NCI-H1092 treated with DMSO at 0.1 percent for 48 hours (cell line): ENCODE measurements at regions not wholly inside any gene's neighbourhood (a gene's known extent, or its start where the extent isn't known, plus 50 kb on each side); places are given as distances from the start of the nearest gene placed in this dataset.
"Not testable (repeated sequence)": the region's sequence is repeated elsewhere in the genome, so short reads cannot be mapped to it uniquely, and the experiment has no call there.

Source experiments
- DNase-seq: peaks from one replicate; lab custom pipeline; 2025; lab: John Stamatoyannopoulos, UW

GRCh38 chr3:159455741-159456181 is 532.9 kb upstream of the IL12A start:
- DNase-seq = no peak

- no peak for DNase-seq
Measured at GRCh38 chr3:159458010-159458409, 530.6 kb upstream of the IL12A start.

GRCh38 chr3:159458982-159459381 is 529.7 kb upstream of the IL12A start:
- DNase-seq = no peak

- DNase-seq = no peak
Measured at GRCh38 chr3:159472611-159473010, 516.0 kb upstream of the IL12A start.

GRCh38 chr3:159473206-159473605 is 515.4 kb upstream of the IL12A start:
- no peak for DNase-seq

DNA sequence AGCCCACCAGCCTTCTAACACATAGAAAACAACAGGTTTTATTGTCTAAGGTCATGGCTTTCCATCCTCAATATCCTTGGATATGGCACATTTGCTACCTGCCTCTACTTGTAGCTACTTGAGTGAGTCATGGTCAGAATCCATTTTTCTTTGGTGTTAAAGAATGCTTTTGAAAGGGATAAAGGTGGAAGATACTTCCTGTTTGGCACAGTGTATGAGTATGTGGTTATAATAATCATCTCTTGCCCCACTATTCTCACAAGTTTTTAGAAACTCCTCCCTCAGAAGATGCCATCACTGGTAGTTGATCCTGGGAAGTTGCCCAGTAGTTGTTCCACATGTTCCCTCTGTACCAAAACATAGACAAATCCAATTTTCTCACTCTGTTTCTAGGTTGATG is 508.6 kb upstream of the IL12A start:
- no peak for DNase-seq

DNA sequence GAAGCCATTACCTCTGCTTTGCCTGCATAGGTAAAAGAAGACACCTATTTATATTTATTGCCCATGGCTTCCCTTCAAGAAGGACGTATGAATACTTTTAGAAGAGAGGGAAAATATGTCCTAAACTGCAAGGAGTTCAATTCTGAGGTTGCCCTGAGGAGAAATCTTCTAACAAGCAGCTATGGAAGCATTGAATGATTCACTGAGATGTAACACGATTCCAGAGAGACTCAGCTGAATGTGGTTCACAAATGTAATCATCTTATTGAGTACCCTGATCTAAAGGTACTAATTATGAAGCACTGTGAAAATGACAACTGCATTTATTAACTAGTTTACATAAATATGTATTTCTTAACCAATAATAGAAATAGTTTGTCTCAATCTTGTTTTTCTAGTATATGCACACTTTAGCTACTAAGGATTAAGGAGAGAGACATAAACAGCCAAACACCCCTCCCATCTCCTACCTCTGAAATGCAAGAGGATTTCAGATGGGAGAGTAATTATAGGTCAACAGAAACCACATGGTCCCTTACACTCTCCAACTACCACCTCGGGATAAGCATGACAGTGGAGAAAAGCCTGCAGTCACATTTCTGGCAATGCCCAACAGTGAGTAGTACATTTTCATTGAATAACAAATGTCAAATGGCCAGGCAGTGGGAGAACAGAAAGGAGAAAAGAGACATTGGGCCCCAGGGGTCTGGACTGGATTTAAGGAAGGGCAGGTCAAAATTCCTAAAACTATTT is 506.2 kb upstream of the IL12A start:
- DNase-seq = no peak

GRCh38 chr3:159482994-159483367 is 505.7 kb upstream of the IL12A start:
- no peak for DNase-seq

DNA sequence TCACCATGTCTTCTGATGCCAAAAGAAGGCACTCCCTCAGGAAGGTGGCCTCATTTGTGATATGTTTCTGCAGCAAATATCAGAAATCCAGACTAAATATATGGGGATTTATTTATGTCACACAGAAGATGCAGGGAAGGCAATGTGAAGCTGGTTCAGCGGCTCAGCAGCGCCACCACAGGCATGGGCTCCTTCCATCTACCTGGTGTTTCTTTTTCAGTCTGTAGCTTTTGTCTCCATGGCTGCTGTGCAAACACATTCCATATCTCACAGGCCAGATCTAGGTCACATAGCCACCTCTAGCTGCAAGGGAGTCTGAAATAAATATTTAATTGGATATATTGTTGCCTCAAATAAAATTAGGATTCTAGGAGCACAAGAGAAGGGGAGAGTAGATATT is 502.1 kb upstream of the IL12A start:
- no peak for DNase-seq

DNA sequence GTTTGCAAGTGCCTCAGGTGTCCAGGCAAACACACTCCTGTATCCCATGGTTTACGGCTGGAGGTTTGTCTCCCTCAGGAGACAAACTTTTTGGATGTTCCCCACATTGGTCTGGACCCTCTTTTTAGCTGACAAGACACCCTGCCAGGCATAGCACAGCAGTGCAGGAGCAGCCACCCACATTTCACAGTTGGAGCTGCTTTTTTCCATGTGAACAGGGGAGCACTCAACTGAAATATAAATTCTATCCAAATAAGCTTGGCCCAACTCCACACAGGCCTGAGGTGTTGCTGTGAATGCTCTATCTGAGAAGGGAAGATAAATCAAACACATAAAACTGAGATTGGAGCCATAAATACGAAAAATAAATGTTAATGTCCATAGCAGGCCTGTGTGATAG is 501.3 kb upstream of the IL12A start:
- DNase-seq = no peak

DNA sequence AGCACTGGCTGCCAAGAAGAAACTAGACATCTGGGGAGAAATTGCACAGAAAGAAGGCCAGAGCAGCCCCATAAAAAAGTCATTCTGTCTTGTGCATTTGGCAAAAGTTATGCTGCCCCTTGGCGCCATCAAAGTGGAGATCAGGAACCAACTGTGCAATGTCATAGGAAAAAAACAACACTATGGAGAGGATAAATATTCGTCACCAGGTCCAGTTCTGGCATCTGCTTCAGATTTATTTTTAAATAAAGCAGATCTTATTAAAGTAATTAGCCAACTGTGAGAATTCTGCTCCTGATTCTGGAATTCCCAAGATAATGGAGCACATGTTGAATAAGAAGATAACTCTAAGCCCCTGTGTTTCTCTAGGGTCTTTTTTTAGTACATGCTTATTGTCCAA is 500.0 kb upstream of the IL12A start:
- DNase-seq = no peak

DNA sequence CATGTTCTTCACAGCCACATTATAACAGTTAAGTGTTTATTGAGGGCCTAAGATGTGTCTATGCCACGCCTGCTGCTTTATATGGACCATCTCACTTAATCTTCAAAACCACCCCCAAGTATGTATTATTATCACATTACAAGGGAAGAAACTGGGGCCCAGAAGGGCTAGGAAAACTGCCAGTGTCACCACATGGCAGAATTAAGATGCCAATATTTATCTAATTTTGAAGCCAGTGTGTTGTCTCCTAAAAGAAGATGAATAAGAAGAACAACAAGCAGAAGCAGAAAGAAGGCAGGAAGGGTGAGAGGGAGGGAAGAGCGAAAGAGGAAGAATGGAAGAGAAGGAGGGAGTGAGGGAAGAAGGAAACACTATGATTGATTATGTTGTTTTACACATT is 491.3 kb upstream of the IL12A start:
- DNase-seq = no peak

- DNase-seq = no peak
Measured at GRCh38 chr3:159499031-159499793, 489.4 kb upstream of the IL12A start.

DNA sequence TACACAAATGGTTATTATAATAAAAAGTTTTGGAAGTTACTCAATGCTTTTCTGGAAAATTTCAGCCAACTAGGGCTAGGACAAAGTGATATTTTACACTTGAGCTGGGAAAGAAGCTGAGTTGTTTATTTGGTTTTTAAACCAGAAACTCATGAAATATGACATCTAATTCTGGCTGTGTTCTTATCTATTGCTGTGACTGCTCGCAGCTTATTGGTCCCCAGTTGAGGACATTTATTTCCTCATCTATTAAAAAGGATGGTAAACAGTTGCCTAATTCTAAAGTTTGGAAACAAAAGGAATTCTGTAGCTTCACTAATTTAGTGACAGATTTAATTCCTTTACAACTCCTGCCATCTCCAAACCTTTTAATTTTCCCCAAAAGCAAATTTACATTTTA is 487.6 kb upstream of the IL12A start:
- no peak for DNase-seq

GRCh38 chr3:159502986-159503385 is 485.6 kb upstream of the IL12A start:
- no peak for DNase-seq

DNA sequence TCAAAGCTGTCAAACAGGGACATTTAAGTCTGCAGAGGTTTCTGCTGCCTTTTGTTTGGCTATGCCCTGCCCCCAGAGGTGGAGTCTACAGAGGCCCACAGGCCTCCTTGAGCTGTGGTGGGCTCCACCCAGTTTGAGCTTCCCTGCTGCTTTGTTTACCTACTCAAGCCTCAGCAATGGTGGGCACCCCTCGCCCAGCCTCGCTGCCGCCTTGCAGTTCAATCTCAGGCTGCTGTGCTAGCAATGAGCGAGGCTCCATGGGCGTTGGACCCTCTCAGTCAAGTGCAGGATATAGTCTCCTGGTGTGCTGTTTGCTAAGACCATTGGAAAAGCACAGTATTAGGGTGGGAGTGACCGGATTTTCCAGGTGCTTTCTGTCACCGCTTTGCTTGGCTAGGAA is 477.6 kb upstream of the IL12A start:
- DNase-seq = not testable (repeated sequence)

DNA sequence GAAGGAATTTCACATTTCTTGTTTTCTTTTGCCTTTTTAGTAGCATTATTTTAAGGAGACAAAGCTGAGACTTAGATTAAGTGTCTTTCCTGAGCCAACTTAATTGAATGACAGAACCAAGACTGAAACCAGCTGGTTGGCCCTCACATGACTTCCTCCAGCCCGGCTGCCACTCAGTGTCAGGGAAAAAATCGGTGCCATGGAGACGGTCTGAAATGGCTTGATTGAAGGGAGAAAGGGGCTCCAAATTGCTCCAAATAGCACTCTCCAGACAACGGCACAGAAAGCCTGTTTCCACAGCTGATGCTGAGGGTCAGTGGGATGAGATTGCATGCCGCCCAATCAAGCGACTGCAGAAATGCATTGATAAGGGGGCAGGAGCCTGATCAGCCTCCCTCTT is 475.2 kb upstream of the IL12A start:
- DNase-seq = no peak

DNA sequence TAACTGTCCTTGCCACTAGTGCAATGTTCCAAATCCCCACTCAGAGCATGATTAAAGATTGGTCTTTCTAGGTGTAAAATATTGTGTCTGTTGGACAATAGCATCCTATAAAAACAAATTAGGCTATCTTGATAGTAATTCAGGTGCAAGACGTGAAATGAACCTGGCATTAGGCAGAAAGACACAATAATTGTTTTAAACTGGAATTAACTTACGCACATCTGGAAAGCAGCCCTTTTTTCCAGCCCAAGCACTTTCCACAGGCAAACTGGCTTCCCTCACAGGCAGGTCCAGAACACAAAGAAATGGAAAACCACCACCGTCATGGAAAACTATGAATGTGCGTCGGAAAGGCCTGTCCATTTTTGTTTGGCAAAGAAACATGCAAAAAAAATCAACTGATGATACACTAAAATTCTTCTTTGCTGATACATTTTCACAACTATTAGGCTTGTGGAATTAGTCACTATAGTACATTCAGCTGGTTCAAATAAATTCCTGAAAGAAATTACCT is 474.7 kb upstream of the IL12A start:
- no peak for DNase-seq

DNA sequence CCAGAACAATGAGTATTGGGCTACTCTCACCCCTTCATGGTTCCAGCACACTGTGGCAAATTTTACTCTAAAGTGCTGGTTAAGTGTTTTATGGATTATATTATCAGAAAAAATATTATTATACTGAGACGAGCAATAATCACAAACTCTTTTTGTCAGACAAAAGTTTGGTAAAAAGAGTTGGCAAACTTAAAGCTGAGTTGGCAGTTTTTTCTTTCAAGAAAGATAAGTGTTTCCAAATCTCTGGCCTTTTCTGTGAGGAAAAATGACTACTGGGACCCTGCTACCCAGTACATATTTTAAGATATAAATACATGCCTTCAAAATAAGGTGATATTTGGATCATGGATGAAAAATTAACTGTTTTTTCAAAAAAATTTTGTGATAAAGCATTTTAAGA is 471.5 kb upstream of the IL12A start:
- DNase-seq = no peak

GRCh38 chr3:159520638-159521037 is 468.0 kb upstream of the IL12A start:
- DNase-seq = no peak

- no peak for DNase-seq
Measured at GRCh38 chr3:159522276-159522675, 466.4 kb upstream of the IL12A start.

GRCh38 chr3:159528251-159528895 is 460.3 kb upstream of the IL12A start:
- no peak for DNase-seq

DNA sequence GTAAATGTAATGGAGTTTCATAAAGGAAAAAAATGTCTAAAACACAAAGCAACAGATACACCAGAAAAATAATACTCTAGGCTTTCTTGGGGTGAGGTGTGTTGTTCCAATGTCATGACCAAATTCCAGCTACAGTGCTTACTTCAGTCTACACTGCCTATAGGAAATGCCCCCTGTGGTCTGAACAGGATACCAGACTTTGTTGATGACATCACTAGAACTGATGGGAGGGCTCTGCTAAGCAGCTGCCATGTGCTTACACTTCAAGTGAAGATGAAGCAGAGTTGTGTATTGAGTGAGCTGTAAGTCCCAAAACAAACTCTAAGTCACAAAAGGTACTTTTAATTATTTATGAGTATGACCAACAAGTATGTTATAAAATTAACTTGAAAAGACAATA is 456.1 kb upstream of the IL12A start:
- DNase-seq = no peak
